K562 (cell line): ENCODE measurements at regions not wholly inside any gene's neighbourhood (a gene's known extent, or its start where the extent isn't known, plus 50 kb on each side); places are given as distances from the start of the nearest gene placed in this dataset.
A peak's percentile ranks its signal among the peaks of the same experiment; 100 is the strongest.

Experiments
- ATAC-seq: fragments of 200-7000 bp; cut with Tn5 transposase; 3 replicates; pipeline ENCODE4 v1.9.1; 2020; ENCODE audit warnings: moderate library complexity
- BruUV-seq: library from RNA; stranded (reverse); fragments of 400-500 nt; replicated peaks from 2 replicates; lab custom pipeline; 2021; lab: Mats Ljungman, UMichigan
- CTCF ChIA-PET: fragments of 300-600 bp; formaldehyde crosslinking; extraction: SDS; loops from one replicate; lab custom pipeline; 2021; ENCODE audit warnings: low intra/inter-chr PET ratio; lab: Yijun Ruan, JAX
- POLR2A ChIA-PET: fragments of 300-600, 350-650 bp; sonication (Branson Sonifier 250); formaldehyde crosslinking; extraction: SDS; loops from one replicate; lab custom pipeline; 2021; ENCODE audit warnings: antibody characterized with exemption, inconsistent platforms; lab: Yijun Ruan, JAX
- DNase-seq, 4 experiments: peaks; one replicate each; pipeline versions ENCODE4 v3.0.0 to v3.0.0-alpha.2; 2011 to 2018; ENCODE audit warnings: low spot score in 3 of 4, mixed read lengths in 3 of 4; ENCODE audit errors: extremely low read depth in 1 of 4
- FAIRE-seq: peaks from 2 replicates; lab custom pipeline; 2011; peaks lifted over from hg19 to GRCh38; lab: Jason Lieb, UNC
- H2AFZ ChIP-seq: 2 replicates; pipeline ENCODE4 v1.6.0; 2011; ENCODE audit warnings: low read depth, low read length, control low read depth, inconsistent platforms
- H3K27ac ChIP-seq: fragments of 200-600 bp; 3 replicates; pipeline ENCODE4 v1.8.0; 2011; ENCODE audit warnings: low read depth, mild to moderate bottlenecking, control low read depth, inconsistent platforms, low read length, moderate library complexity, mixed read lengths; ENCODE audit errors: extremely low read depth
- H3K27me3 ChIP-seq, 2 experiments: fragments of 300-600 bp in 1 of 2; 2 replicates in 1 of 2; 3 replicates in 1 of 2; pipeline versions ENCODE4 v1.6.0 to v1.8.0; 2011; ENCODE audit warnings: inconsistent platforms in 2 of 2, low read length in 2 of 2, mild to moderate bottlenecking in 1 of 2, mixed read lengths in 1 of 2, moderate library complexity in 1 of 2; ENCODE audit not compliant: control insufficient read depth in 2 of 2, insufficient read depth in 2 of 2
- H3K36me3 ChIP-seq: fragments of 300-600 bp; 3 replicates; pipeline ENCODE4 v1.8.0; 2011; ENCODE audit warnings: mild to moderate bottlenecking, low read length, inconsistent platforms; ENCODE audit not compliant: control insufficient read depth, insufficient read depth
- H3K4me1 ChIP-seq, 2 experiments: fragments of 200-600 bp in 1 of 2; replicated peaks in 1 of 2; 2 replicates in 1 of 2; 3 replicates in 1 of 2; pipeline versions ENCODE4 v1.5.1 to v1.8.0; 2011; ENCODE audit warnings: inconsistent platforms in 2 of 2, low read length in 2 of 2, mild to moderate bottlenecking in 1 of 2, mixed read lengths in 1 of 2, moderate library complexity in 1 of 2; ENCODE audit not compliant: control insufficient read depth in 2 of 2, insufficient read depth in 2 of 2
- H3K4me2 ChIP-seq: 2 replicates; pipeline ENCODE4 v1.6.1; 2011; ENCODE audit warnings: low read length, control low read depth, inconsistent platforms, mixed read lengths; ENCODE audit not compliant: insufficient read depth
- H3K4me3 ChIP-seq: fragments of 200-600 bp; sonication (generic), shearing (Covaris generic); 2 replicates; pipeline ENCODE4 v1.5.1; 2016; ENCODE audit warnings: control low read depth, inconsistent platforms
- H3K79me2 ChIP-seq: fragments of 200-600 bp; 3 replicates; pipeline ENCODE4 v1.8.0; 2011; ENCODE audit warnings: low read length, inconsistent platforms; ENCODE audit not compliant: control insufficient read depth, insufficient read depth
- H3K9ac ChIP-seq, 2 experiments: 2 replicates each; pipeline versions ENCODE4 v1.6.0 to v1.6.1; 2011; ENCODE audit warnings: low read depth in 2 of 2, low read length in 2 of 2, control low read depth in 1 of 2, inconsistent platforms in 1 of 2, mild to moderate bottlenecking in 1 of 2, mixed read lengths in 1 of 2; ENCODE audit not compliant: insufficient read depth in 1 of 2
- H3K9me1 ChIP-seq: one replicate; pipeline ENCODE4 v1.6.0; 2011; ENCODE audit warnings: inconsistent platforms, mild to moderate bottlenecking, low read length, moderate library complexity; ENCODE audit not compliant: control insufficient read depth, insufficient read depth
- H3K9me3 ChIP-seq: replicated peaks from 2 replicates; pipeline ENCODE4 v1.5.1; 2011; ENCODE audit warnings: low read depth, low read length, inconsistent platforms; ENCODE audit not compliant: control insufficient read depth, insufficient read depth
- H4K20me1 ChIP-seq: replicated peaks from 2 replicates; pipeline ENCODE4 v1.6.1; 2011; ENCODE audit warnings: low read length, inconsistent platforms, mixed read lengths; ENCODE audit not compliant: control insufficient read depth, insufficient read depth
- ATF4 ChIP-seq: fragments of 450-650 bp; formaldehyde crosslinking; IDR thresholded peaks from 2 replicates; pipeline ENCODE4 v1.4.0; 2022; ENCODE audit warnings: mild to moderate bottlenecking, moderate library complexity
- EHMT2 ChIP-seq: fragments of 450-650 bp; IDR thresholded peaks from 2 replicates; pipeline ENCODE4 v1.6.1; 2018; ENCODE audit warnings: antibody characterized with exemption
- ETV6 ChIP-seq, 3 experiments: fragments of 150-350 bp in 1 of 3; sonication (generic) in 1 of 3; formaldehyde crosslinking in 1 of 3; IDR thresholded peaks; 2 replicates each; pipeline versions ENCODE4 v1.6.1 to v1.8.0; 2014 to 2022; ENCODE audit warnings: borderline replicate concordance in 2 of 3, low read depth in 2 of 3, antibody characterized with exemption in 1 of 3, low read length in 1 of 3, mild to moderate bottlenecking in 1 of 3, missing genetic modification reagents in 1 of 3
- KLF1 ChIP-seq: fragments of 450-650 bp; IDR thresholded peaks from 2 replicates; pipeline ENCODE4 v1.6.1; 2016; ENCODE audit warnings: missing genetic modification characterization, missing compliant biosample characterization
- MAFF ChIP-seq: IDR thresholded peaks from 2 replicates; pipeline ENCODE4 v1.6.1; 2012; ENCODE audit warnings: low read length, improper control_type of control experiment
- NBN ChIP-seq: fragments of 450-650 bp; IDR thresholded peaks from 2 replicates; pipeline ENCODE4 v1.6.1; 2016; ENCODE audit warnings: low read depth, mild to moderate bottlenecking
- POLR2G ChIP-seq: fragments of 200-400 bp; formaldehyde crosslinking; IDR thresholded peaks from 2 replicates; pipeline ENCODE4 v1.6.1; 2017; ENCODE audit warnings: low read depth, mild to moderate bottlenecking, antibody characterized with exemption, low read length, moderate library complexity
- RBFOX2 ChIP-seq: fragments of 200-400 bp; formaldehyde crosslinking; IDR thresholded peaks from 2 replicates; pipeline ENCODE4 v1.6.1; 2017; ENCODE audit warnings: low read depth, mild to moderate bottlenecking, low read length, moderate library complexity
- RBM25 ChIP-seq: fragments of 200-400 bp; formaldehyde crosslinking; IDR thresholded peaks from 2 replicates; pipeline ENCODE4 v1.6.1; 2018; ENCODE audit warnings: low read length, low read depth, moderate library complexity; ENCODE audit not compliant: severe bottlenecking
- SNIP1 ChIP-seq: fragments of 450-650 bp; IDR thresholded peaks from 2 replicates; pipeline ENCODE4 v1.7.1; 2017; ENCODE audit warnings: low read depth, mild to moderate bottlenecking
- SPI1 ChIP-seq: IDR thresholded peaks from 2 replicates; pipeline ENCODE4 v1.6.1; 2011; ENCODE audit warnings: low read depth, low read length, control low read depth, borderline replicate concordance
- ZBTB49 ChIP-seq: sonication (generic); formaldehyde crosslinking; IDR thresholded peaks from 2 replicates; pipeline ENCODE4 v1.8.0; 2022; ENCODE audit warnings: missing genetic modification reagents, mild to moderate bottlenecking, borderline replicate concordance
- ZNF146 ChIP-seq: IDR thresholded peaks from one replicate; pipeline ENCODE4 v1.6.1; 2018; ENCODE audit warnings: missing compliant biosample characterization; ENCODE audit not compliant: unreplicated experiment
- ZNF3 ChIP-seq: fragments of 250-450 bp; sonication (Bioruptor Pico); IDR thresholded peaks from 2 replicates; pipeline ENCODE4 v1.5.0; 2021; ENCODE audit warnings: mild to moderate bottlenecking, moderate library complexity
- ZNF717 ChIP-seq: fragments of 250-450 bp; sonication (Bioruptor Pico); IDR thresholded peaks from 2 replicates; pipeline ENCODE4 v1.5.0; 2021
- WGBS: fragments of 100-300 bp; shearing (Covaris generic); methylation state at CpG from one replicate; pipeline ENCODE4 v1.1.6; 2016; ENCODE audit warnings: low coverage, mixed read lengths; ENCODE audit not compliant: insufficient coverage; ENCODE audit errors: missing lambda C conversion rate; 5-methylcytosine and 5-hydroxymethylcytosine counted together
- in situ Hi-C: fragments of 300-500 bp; cut with MboI; formaldehyde crosslinking; loops from 4 replicates; pipeline ENCODE4 v1.15.0; 2018; ENCODE audit warnings: inconsistent platforms, mixed read lengths
- intact Hi-C: fragments of 100-400 bp; cut with micrococcal nuclease; formaldehyde crosslinking; loops from 2 replicates; pipeline ENCODE4 v1.14.2; 2022
- TF ChIP-seq, protein P1 (sequence below): fragments of 250-450 bp; sonication (Bioruptor Pico); IDR thresholded peaks from 2 replicates; pipeline ENCODE4 v1.5.1; 2021; ENCODE audit warnings: mild to moderate bottlenecking

DNA sequence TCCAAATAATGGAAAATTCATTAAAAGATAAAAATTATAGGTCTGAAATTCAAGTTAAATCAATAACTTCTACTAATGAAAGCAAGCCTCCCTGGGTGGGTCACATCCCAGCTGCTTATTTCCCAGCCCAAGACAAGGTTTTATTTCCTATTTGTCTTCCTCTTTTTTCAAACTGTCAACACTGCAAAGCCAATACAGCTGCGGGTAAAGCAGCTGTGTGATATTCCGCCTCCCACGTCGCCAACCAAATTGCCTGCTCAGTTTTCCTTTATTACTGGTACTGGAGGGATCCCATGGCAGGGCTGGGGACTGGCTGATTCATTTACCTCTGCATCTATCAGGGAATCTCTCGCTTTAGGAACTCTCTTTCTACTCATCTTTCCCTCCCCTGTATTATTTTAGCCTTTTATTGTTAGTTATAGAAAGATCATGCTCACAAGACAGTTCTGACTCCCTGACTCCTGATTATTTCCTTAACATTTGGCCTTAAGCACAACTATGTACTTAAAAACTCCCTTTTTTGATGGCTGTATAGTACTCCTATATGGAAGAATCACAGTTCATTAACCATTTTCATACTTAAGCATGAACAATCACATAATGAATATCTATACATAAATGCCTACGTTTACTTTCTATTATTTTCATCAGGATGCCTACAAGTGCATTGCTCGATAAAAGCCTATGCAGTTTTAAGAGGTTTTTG is 253.1 kb downstream of the CDCA7 start:
- no peak overlapping the region for H3K4me2 ChIP-seq
- no peak for DNase-seq
- H3K4me1 ChIP-seq = no peaks in the 10 kb centered on the region
- POLR2A ChIA-PET = no interaction called here
- intact Hi-C loops = no loop called here
- BruUV-seq = no TSS peak
- no peak for ATAC-seq
- no peak overlapping the region for H3K27ac ChIP-seq
- H3K9me3 ChIP-seq = no peaks in the 10 kb centered on the region
- no peak overlapping the region for H2AFZ ChIP-seq
- 1% methylated on average over 7 of the region's 7 CpGs for WGBS
- no peaks in the 10 kb centered on the region for H4K20me1 ChIP-seq
- TF ChIP-seq MAFF = no peak
- no peak for TF ChIP-seq RBFOX2
- TF ChIP-seq ETV6 (IDR thresholded peaks at IDR 0.05; ENCODE audit: borderline replicate concordance in 1 of 2, low read depth in 2 of 2, low read length in 1 of 2) = no peak
- no peak for TF ChIP-seq ETV6 (CRISPR knock-in tag; IDR thresholded peaks at IDR 0.05; ENCODE audit: borderline replicate concordance)
- TF ChIP-seq SNIP1 = no peak
- peak; percentile 18 for TF ChIP-seq RBM25
- no peak for TF ChIP-seq ZNF717 (CRISPR knock-in tag)
- TF ChIP-seq NBN = no peak
- TF ChIP-seq, protein P1, sequence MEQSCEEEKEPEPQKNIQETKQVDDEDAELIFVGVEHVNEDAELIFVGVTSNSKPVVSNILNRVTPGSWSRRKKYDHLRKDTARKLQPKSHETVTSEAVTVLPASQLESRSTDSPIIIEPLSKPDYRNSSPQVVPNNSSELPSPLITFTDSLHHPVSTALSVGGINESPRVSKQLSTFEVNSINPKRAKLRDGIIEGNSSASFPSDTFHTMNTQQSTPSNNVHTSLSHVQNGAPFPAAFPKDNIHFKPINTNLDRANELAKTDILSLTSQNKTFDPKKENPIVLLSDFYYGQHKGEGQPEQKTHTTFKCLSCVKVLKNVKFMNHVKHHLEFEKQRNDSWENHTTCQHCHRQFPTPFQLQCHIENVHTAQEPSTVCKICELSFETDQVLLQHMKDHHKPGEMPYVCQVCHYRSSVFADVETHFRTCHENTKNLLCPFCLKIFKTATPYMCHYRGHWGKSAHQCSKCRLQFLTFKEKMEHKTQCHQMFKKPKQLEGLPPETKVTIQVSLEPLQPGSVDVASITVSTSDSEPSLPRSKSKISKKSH (CRISPR knock-in tag) = no peak
- no peak for TF ChIP-seq EHMT2
- TF ChIP-seq ZBTB49 (CRISPR knock-in tag) = no peak
- peak; percentile 59 for TF ChIP-seq ZNF146 (CRISPR knock-in tag)
- TF ChIP-seq ZNF3 = no peak
- no peak for TF ChIP-seq ATF4 (CRISPR knock-in tag)
- TF ChIP-seq POLR2G = no peak
- no peak for TF ChIP-seq KLF1
- TF ChIP-seq SPI1 = peak; percentile 28; the same call in 1 of the 2 replicates
- TF ChIP-seq, all 486 proteins: peak for 3
- in situ Hi-C loops = no loop called here
- Histone ChIP-seq H3K9ac (no peak overlapping the region), H3K4me3 (no peak overlapping the region), H3K79me2 (no peaks in the 10 kb centered on the region), H3K27me3 (peaks cover 2 to 14% of the 10 kb centered on the region in 2 experiments; a peak in 2 of 5 replicates), H3K36me3 (no peaks in the 10 kb centered on the region), H3K9me1 (no peaks in the 10 kb centered on the region)
- FAIRE-seq = no peak
- CTCF ChIA-PET = no interaction called here
